BJ (cell line): ENCODE measurements at regions not wholly inside any gene's neighbourhood (a gene's known extent, or its start where the extent isn't known, plus 50 kb on each side); places are given as distances from the start of the nearest gene placed in this dataset.
"Not testable (repeated sequence)": the region's sequence is repeated elsewhere in the genome, so short reads cannot be mapped to it uniquely, and the experiment has no call there.

ENCODE experiments used
- CTCF ChIA-PET: fragments of 350-600 bp; formaldehyde crosslinking; extraction: SDS; loops from one replicate; lab custom pipeline; 2021; ENCODE audit warnings: antibody characterized with exemption, inconsistent platforms; lab: Yijun Ruan, JAX
- POLR2A ChIA-PET: fragments of 300-600 bp; sonication (Branson Sonifier 250); formaldehyde crosslinking; extraction: SDS; loops from one replicate; lab custom pipeline; 2021; ENCODE audit warnings: antibody characterized with exemption; lab: Charles Lee
- DNase-seq: peaks from one replicate; pipeline ENCODE4 v3.0.0-alpha.2; 2011; ENCODE audit warnings: low read depth
- H3K27me3 ChIP-seq: 2 replicates; pipeline ENCODE4 v1.6.0; 2011; ENCODE audit warnings: low read length; ENCODE audit not compliant: control insufficient read depth, insufficient read depth
- H3K36me3 ChIP-seq: 2 replicates; pipeline ENCODE4 v1.5.1; 2011; ENCODE audit warnings: low read length; ENCODE audit not compliant: control insufficient read depth, insufficient read depth
- H3K4me3 ChIP-seq: 2 replicates; pipeline ENCODE4 v1.5.1; 2011; ENCODE audit warnings: low read depth, mild to moderate bottlenecking, control low read depth, low read length
- TF ChIP-seq, protein P1 (sequence below): IDR thresholded peaks from 2 replicates; pipeline ENCODE4 v1.5.1; 2011; ENCODE audit warnings: low read depth, mild to moderate bottlenecking, control low read depth, inconsistent platforms, low read length, moderate library complexity; ENCODE audit not compliant: insufficient read depth

DNA sequence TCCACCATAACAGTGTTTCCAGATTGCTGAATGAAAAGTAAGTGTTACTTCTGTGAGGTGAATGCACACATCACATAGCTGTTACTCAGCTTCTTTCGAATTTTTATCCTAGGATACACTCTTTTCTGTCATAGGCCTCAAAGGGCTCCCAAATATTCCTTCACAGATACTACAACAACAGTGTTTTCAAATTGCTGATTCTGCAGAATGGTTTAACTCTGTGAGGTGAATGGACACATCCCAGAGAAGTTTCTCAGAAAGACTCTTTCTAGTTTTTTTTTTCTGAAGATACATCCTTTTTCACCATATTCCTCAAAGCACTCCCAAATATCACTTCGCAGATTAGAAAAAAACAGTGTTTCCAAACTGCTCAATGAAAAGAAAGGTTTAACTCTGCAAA, 221.1 kb downstream of the OR4A5 start:
- no peak for DNase-seq
- ChIA-PET CTCF (no interaction called here), POLR2A (no interaction called here)
- H3K36me3 ChIP-seq: no peaks in the 10 kb centered on the region
- TF ChIP-seq, protein P1, sequence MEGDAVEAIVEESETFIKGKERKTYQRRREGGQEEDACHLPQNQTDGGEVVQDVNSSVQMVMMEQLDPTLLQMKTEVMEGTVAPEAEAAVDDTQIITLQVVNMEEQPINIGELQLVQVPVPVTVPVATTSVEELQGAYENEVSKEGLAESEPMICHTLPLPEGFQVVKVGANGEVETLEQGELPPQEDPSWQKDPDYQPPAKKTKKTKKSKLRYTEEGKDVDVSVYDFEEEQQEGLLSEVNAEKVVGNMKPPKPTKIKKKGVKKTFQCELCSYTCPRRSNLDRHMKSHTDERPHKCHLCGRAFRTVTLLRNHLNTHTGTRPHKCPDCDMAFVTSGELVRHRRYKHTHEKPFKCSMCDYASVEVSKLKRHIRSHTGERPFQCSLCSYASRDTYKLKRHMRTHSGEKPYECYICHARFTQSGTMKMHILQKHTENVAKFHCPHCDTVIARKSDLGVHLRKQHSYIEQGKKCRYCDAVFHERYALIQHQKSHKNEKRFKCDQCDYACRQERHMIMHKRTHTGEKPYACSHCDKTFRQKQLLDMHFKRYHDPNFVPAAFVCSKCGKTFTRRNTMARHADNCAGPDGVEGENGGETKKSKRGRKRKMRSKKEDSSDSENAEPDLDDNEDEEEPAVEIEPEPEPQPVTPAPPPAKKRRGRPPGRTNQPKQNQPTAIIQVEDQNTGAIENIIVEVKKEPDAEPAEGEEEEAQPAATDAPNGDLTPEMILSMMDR: no peak
- H3K27me3 ChIP-seq: no peaks in the 10 kb centered on the region
- H3K4me3 ChIP-seq: no peak overlapping the region

DNA sequence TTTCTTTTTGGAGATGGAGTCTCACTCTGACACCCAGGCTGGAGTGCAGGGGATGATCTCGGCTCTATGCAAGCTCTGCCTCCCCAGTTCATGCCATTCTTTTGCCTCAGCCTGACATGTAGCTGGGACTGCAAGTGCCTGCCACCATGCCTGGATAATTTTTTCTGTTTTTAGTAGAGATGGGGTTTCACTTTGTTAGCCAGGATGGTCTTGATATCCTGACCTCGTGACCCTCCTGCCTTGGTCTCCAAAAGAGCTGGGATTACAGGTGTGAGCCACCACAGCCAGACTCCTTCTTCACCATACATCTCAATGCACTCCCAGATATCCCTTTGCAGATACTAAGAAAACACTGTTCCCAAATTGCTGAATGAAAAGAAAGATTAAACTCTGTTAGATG, 224.3 kb downstream of the OR4A5 start:
- H3K4me3 ChIP-seq: no peak overlapping the region
- ChIA-PET CTCF (interaction anchor here (0.6 to 0.9 kb wide), 2 partner anchors 51 to 183 kb away, joined by 3 read pairs; no protein-coding TSS in a partner anchor), POLR2A (no interaction called here)
- no peak for DNase-seq
- TF ChIP-seq, protein P1: no peak
- no peaks in the 10 kb centered on the region for H3K36me3 ChIP-seq
- H3K27me3 ChIP-seq: no peaks in the 10 kb centered on the region

DNA sequence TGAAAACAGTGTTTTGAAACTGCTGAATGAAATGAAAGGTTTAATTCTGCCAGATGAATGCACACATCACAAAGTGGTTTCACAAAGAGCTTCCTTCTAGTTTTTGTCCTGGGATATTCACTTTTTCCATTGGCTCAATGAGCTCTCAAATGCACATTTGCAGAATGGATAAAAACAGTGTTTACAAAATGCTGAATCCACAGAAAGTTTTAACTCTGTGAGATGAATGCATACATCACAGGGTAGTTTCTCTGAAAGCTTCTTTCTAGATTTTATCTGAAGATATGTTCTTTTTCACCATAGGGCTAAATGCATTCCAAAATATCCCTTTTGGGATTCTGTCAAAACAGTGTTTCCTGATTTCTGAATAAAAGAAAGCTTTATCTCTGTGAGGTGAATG, 237.6 kb downstream of the OR4A5 start:
- H3K27me3 ChIP-seq: no peaks in the 10 kb centered on the region
- TF ChIP-seq, protein P1: no peak
- no peaks in the 10 kb centered on the region for H3K36me3 ChIP-seq
- DNase-seq: no peak
- POLR2A ChIA-PET: no interaction called here
- CTCF ChIA-PET: no interaction called here
- H3K4me3 ChIP-seq: no peak overlapping the region

DNA sequence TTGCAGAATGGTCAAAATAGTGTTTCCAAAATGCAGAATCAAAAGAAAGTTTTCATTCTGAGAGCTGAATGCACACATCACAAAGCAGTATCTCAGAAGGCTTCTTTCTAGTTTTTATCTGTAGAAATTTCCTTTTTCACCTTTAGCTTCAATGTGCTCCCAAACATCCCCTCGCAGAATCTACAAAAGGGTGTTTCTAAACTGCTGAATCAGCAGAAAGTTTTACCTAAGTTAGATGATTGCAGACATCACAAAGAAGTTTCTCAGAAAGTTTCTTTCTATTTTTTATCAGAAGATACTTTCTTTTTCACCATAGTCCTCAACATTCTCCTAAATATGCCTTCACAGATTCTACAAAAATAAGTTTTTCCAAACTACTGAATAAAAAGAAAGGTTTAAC, 239.8 kb downstream of the OR4A5 start:
- Histone ChIP-seq H3K27me3 (no peaks in the 10 kb centered on the region), H3K4me3 (no peak overlapping the region), H3K36me3 (no peaks in the 10 kb centered on the region)
- POLR2A ChIA-PET: no interaction called here
- DNase-seq: no peak
- CTCF ChIA-PET: interaction anchor here (0.6 kb wide), 1 partner anchor 9 kb away, joined by 3 read pairs; no protein-coding TSS in a partner anchor
- TF ChIP-seq, protein P1: no peak

DNA sequence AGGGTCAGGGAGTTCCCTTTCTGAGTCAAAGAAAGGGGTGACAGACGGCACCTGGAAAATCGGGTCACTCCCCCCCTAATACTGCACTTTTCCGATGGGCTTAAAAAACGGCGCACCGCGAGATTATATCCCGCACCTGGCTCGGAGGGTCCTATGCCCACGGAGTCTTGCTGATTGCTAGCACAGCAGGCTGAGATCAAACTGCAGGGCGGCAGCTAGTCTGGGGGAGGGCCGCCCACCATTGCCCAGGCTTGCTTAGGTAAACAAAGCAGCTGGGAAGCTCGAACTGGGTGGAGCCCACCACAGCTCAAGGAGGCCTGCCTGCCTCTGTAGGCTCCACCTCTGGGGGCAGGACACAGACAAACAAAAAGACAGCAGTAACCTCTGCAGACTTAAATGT, 240.5 kb downstream of the OR4A5 start:
- H3K27me3 ChIP-seq, H3K4me3 ChIP-seq, DNase-seq, POLR2A ChIA-PET, CTCF ChIA-PET, H3K36me3 ChIP-seq: not testable (repeated sequence)

DNA sequence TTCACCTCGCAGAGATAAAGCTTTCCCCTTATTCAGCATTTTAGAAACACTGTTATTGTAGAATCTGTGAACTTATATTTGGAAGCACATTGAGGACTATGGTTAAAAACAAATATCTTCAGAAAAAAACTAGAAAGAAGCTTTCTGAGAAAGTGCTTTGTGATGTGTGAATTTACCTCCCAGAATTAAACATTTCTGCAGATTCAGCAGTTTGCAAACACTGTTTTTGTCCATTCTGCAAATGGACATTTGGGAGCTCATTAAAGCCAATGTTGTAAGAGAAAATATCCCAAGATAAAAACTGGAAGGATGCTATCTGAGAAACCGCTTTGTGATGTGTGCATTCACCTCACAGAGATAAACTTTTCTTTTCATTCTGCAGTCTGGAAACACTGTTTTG, 272.7 kb downstream of the OR4A5 start:
- DNase-seq: no peak
- TF ChIP-seq, protein P1: no peak
- ChIA-PET POLR2A (no interaction called here), CTCF (no interaction called here)
- Histone ChIP-seq H3K4me3 (no peak overlapping the region), H3K36me3 (no peaks in the 10 kb centered on the region), H3K27me3 (no peaks in the 10 kb centered on the region)
